Osteoblast (primary cell): ENCODE measurements at regions not wholly inside any gene's neighbourhood (a gene's known extent, or its start where the extent isn't known, plus 50 kb on each side); places are given as distances from the start of the nearest gene placed in this dataset.

Source experiments
- DNase-seq: peaks from one replicate; pipeline ENCODE4 v3.0.0; 2011; ENCODE audit warnings: low spot score, mixed read lengths; ENCODE audit not compliant: insufficient read length; ENCODE audit errors: missing footprints
- H2AFZ ChIP-seq: 2 replicates; pipeline ENCODE4 v1.6.0; 2011; ENCODE audit warnings: mild to moderate bottlenecking, low read length
- H3K27ac ChIP-seq: 2 replicates; pipeline ENCODE4 v1.5.1; 2011; ENCODE audit warnings: mild to moderate bottlenecking, low read depth, low read length, moderate library complexity
- H3K27me3 ChIP-seq: 2 replicates; pipeline ENCODE4 v1.6.0; 2012; ENCODE audit warnings: mild to moderate bottlenecking, control low read depth, inconsistent platforms, low read length, moderate library complexity; ENCODE audit not compliant: insufficient read depth
- H3K36me3 ChIP-seq: 2 replicates; pipeline ENCODE4 v1.5.1; 2011; ENCODE audit warnings: mild to moderate bottlenecking, low read length, control low read depth, moderate library complexity; ENCODE audit not compliant: insufficient read depth
- H3K4me1 ChIP-seq: 2 replicates; pipeline ENCODE4 v1.5.1; 2011; ENCODE audit warnings: mild to moderate bottlenecking, low read length, control low read depth, moderate library complexity; ENCODE audit not compliant: insufficient read depth
- H3K4me2 ChIP-seq: 2 replicates; pipeline ENCODE4 v1.6.0; 2011; ENCODE audit warnings: mild to moderate bottlenecking, low read length; ENCODE audit not compliant: insufficient read depth
- H3K4me3 ChIP-seq: fragments of 200-600 bp; sonication (generic); 3 replicates; pipeline ENCODE4 v1.5.1; 2012; ENCODE audit warnings: mild to moderate bottlenecking, low read length, inconsistent platforms; ENCODE audit not compliant: insufficient read depth
- H3K79me2 ChIP-seq: 2 replicates; pipeline ENCODE4 v1.6.0; 2012; ENCODE audit warnings: mild to moderate bottlenecking, low read length, control low read depth, inconsistent platforms; ENCODE audit not compliant: insufficient read depth
- H3K9me3 ChIP-seq: 2 replicates; pipeline ENCODE4 v1.5.1; 2011; ENCODE audit warnings: low read depth, low read length, control low read depth
- H4K20me1 ChIP-seq: 2 replicates; pipeline ENCODE4 v1.6.0; 2012; ENCODE audit warnings: mild to moderate bottlenecking, low read length, control low read depth; ENCODE audit not compliant: insufficient read depth
- TF ChIP-seq, protein P1 (sequence below): IDR thresholded peaks from 2 replicates; pipeline ENCODE4 v1.5.1; 2011; ENCODE audit warnings: mild to moderate bottlenecking, low read depth, low read length, moderate library complexity; ENCODE audit errors: extremely low read depth

DNA sequence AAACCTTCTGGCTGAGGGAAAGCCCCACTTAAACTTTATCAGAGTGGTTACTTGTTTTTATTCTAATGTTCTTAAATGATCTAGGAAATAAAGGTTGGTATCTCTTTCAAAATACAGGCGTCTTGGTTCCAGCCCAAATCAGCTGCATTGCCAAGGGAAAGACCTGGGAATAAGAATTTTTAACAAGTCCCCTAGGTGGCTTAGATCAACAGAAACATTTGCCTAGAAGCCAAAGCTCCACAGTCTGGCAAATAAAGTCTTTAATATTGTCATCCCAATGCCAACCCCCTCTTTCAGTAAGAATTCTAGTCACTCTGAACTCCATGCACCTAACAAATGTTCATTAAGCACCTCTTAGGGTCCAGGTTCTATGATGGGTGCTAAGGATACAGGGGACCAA, 66.8 kb downstream of the ARL6IP4 start:
- no peaks in the 10 kb centered on the region for H3K27me3 ChIP-seq
- no peak overlapping the region for H3K4me3 ChIP-seq
- H3K4me2 ChIP-seq = no peak overlapping the region
- no peaks in the 10 kb centered on the region for H3K36me3 ChIP-seq
- peaks cover 23% of the 10 kb centered on the region for H4K20me1 ChIP-seq
- H2AFZ ChIP-seq = no peak overlapping the region
- no peaks in the 10 kb centered on the region for H3K9me3 ChIP-seq
- no peaks in the 10 kb centered on the region for H3K79me2 ChIP-seq
- peaks cover 22% of the 10 kb centered on the region for H3K4me1 ChIP-seq
- TF ChIP-seq, protein P1, sequence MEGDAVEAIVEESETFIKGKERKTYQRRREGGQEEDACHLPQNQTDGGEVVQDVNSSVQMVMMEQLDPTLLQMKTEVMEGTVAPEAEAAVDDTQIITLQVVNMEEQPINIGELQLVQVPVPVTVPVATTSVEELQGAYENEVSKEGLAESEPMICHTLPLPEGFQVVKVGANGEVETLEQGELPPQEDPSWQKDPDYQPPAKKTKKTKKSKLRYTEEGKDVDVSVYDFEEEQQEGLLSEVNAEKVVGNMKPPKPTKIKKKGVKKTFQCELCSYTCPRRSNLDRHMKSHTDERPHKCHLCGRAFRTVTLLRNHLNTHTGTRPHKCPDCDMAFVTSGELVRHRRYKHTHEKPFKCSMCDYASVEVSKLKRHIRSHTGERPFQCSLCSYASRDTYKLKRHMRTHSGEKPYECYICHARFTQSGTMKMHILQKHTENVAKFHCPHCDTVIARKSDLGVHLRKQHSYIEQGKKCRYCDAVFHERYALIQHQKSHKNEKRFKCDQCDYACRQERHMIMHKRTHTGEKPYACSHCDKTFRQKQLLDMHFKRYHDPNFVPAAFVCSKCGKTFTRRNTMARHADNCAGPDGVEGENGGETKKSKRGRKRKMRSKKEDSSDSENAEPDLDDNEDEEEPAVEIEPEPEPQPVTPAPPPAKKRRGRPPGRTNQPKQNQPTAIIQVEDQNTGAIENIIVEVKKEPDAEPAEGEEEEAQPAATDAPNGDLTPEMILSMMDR = no peak
- no peak for DNase-seq
- H3K27ac ChIP-seq = no peak overlapping the region

DNA sequence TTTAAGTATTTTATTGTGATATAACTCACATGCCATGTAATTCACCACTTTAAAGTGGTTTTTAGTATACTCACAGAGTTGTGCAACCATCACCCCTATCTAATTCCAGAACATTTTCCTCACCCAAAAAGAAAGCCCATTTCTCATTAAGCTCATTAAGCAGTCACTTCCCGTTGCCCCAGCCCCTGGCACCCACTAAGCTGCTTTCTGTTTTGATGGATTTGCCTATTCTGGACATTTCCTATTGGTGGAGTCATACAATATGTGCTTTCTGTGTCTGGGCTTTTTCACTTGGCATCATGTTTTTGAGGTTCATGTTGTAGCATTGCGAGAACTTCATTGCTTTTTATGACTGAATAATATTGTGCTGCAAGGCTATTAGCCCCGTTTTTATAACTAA, 66.0 kb downstream of the ARL6IP4 start:
- peaks cover 22% of the 10 kb centered on the region for H3K4me1 ChIP-seq
- H2AFZ ChIP-seq = no peak overlapping the region
- peaks cover 23% of the 10 kb centered on the region for H4K20me1 ChIP-seq
- no peak overlapping the region for H3K4me3 ChIP-seq
- H3K9me3 ChIP-seq = no peaks in the 10 kb centered on the region
- DNase-seq = no peak
- H3K36me3 ChIP-seq = no peaks in the 10 kb centered on the region
- no peaks in the 10 kb centered on the region for H3K27me3 ChIP-seq
- H3K79me2 ChIP-seq = no peaks in the 10 kb centered on the region
- H3K4me2 ChIP-seq = no peak overlapping the region
- H3K27ac ChIP-seq = no peak overlapping the region
- TF ChIP-seq, protein P1 = no peak

DNA sequence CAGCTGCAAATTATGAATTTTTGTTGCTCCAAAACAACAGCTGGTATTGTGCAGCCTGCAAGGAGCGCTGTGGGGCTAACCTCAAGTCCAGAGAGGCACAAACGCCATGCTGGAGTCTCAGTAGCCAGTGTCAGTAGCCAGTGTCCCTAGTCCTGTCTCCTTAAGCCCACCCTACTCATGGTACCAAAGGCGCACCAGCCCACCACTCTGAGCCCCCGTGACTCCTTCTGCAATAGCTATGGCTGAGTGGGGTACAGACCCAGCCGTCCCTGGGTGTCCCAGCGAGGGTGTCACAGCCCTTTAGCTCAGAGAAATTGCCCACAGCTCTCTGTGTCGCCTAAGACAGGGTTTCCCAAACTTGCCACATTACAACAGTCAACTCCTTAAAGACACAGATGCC, 65.2 kb downstream of the ARL6IP4 start:
- no peaks in the 10 kb centered on the region for H3K27me3 ChIP-seq
- H2AFZ ChIP-seq = no peak overlapping the region
- no peak overlapping the region for H3K4me3 ChIP-seq
- H3K4me1 ChIP-seq = peaks cover 22% of the 10 kb centered on the region
- TF ChIP-seq, protein P1 = no peak
- no peaks in the 10 kb centered on the region for H3K9me3 ChIP-seq
- no peak overlapping the region for H3K27ac ChIP-seq
- no peaks in the 10 kb centered on the region for H3K79me2 ChIP-seq
- H3K4me2 ChIP-seq = no peak overlapping the region
- peaks cover 18% of the 10 kb centered on the region for H4K20me1 ChIP-seq
- no peaks in the 10 kb centered on the region for H3K36me3 ChIP-seq
- DNase-seq = peak; percentile 11

DNA sequence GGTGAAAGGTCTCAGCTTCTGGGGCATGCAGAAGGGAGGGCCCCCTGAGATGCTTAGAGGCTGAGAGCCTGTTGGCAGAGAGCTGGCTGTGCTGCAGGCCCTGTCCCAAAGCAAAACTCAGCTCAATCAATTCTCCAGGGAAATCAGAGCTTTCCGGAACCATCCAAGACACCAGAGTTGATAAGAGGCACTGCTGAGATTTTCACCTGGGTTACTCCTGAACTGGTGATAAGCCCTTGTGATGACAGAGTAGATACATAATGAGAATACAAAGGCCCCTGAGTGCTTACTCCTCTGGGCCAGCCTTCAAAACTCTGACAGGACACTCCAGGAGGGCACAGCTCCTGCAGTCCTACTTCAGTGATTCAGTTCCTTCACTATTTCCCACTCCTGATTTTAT, 63.9 kb downstream of the ARL6IP4 start:
- H3K4me2 ChIP-seq = no peak overlapping the region
- peaks cover 8% of the 10 kb centered on the region for H4K20me1 ChIP-seq
- no peaks in the 10 kb centered on the region for H3K9me3 ChIP-seq
- H3K4me1 ChIP-seq = peaks cover 10% of the 10 kb centered on the region
- DNase-seq = peak; percentile 78
- no peak overlapping the region for H2AFZ ChIP-seq
- no peaks in the 10 kb centered on the region for H3K79me2 ChIP-seq
- H3K27ac ChIP-seq = peak overlapping the region; percentile 63
- H3K36me3 ChIP-seq = no peaks in the 10 kb centered on the region
- H3K4me3 ChIP-seq = no peak overlapping the region
- H3K27me3 ChIP-seq = no peaks in the 10 kb centered on the region
- TF ChIP-seq, protein P1 = no peak
